T47D (cell line): ENCODE measurements at regions not wholly inside any gene's neighbourhood (a gene's known extent, or its start where the extent isn't known, plus 50 kb on each side); places are given as distances from the start of the nearest gene placed in this dataset.

Experiments
- DNase-seq, 2 experiments: peaks; one replicate each; pipeline versions ENCODE4 v3.0.0 to v3.0.0-alpha.2; 2011 to 2012; ENCODE audit warnings: low read depth in 1 of 2, low spot score in 1 of 2
- JUND ChIP-seq: IDR thresholded peaks from 2 replicates; pipeline ENCODE4 v1.6.1; 2012; ENCODE audit warnings: low read depth
- in situ Hi-C: cut with HindIII; loops from 2 replicates; pipeline ENCODE4 v1.10.0; 2016; ENCODE audit warnings: low sequenced_read_pairs, low pct_unique_long_range_greater_than_20kb

GRCh38 chr10:128380946-128381345 is 254.7 kb upstream of the MKI67 start:
- in situ Hi-C loops: no loop called here
- no peak for DNase-seq
- no peak for TF ChIP-seq JUND

GRCh38 chr10:128382225-128382624 is 256.0 kb upstream of the MKI67 start:
- in situ Hi-C loops: no loop called here
- no peak for TF ChIP-seq JUND
- no peak for DNase-seq

- DNase-seq: no peak
- in situ Hi-C loops: no loop called here
- TF ChIP-seq JUND: no peak
Observed at GRCh38 chr10:128384831-128385230, 258.6 kb upstream of the MKI67 start.

DNA sequence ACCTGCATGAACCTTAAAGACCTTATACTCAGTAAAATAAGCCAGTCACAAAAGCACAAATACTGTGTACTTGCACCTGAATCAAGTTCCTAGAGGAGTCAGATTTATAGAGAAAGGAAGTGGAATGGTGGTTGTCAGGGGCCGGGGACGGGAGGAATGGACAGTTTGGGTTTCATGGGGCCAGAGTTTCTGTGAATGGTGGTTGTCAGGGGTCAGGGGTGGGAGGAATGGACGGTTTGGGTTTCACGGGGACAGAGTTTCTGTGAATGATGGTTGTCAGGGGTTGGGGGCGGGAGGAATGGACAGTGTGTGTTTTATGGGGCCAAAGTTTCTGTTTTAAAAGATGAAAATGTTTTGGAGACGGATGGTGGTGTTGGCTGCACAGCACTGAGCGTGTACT is 260.0 kb upstream of the MKI67 start:
- TF ChIP-seq JUND: no peak
- DNase-seq: no peak
- in situ Hi-C loops: no loop called here

- in situ Hi-C loops: no loop called here
- no peak for DNase-seq
- TF ChIP-seq JUND: no peak
Observed at GRCh38 chr10:128386816-128387604, 260.8 kb upstream of the MKI67 start.

GRCh38 chr10:128390596-128390995 is 264.4 kb upstream of the MKI67 start:
- DNase-seq: no peak
- TF ChIP-seq JUND: no peak
- in situ Hi-C loops: no loop called here

GRCh38 chr10:128393546-128393945 is 267.3 kb upstream of the MKI67 start:
- no peak for TF ChIP-seq JUND
- DNase-seq: no peak
- in situ Hi-C loops: no loop called here

DNA sequence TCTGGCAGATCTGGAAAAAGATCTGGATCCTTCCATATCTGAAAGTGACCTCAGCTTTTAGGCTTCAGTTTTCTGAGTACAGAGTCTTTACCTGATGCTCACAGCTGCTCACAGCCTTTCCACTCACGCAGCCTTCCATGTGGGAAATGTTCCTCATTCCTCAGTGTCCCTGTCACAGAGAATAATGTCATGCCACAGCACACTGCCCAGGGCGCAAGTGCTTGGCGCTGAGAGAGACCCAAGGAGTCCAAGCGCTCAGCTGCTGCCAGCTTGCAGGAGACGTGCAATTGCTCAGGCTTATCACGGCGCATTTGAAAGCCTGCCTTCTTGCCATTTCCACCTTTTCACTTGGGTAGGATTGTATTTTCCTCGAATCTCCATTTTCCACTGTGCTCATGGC is 271.9 kb upstream of the MKI67 start:
- in situ Hi-C loops: no loop called here
- no peak for TF ChIP-seq JUND
- DNase-seq: no peak

GRCh38 chr10:128398999-128399398 is 272.8 kb upstream of the MKI67 start:
- no peak for TF ChIP-seq JUND
- in situ Hi-C loops: no loop called here
- DNase-seq: no peak

DNA sequence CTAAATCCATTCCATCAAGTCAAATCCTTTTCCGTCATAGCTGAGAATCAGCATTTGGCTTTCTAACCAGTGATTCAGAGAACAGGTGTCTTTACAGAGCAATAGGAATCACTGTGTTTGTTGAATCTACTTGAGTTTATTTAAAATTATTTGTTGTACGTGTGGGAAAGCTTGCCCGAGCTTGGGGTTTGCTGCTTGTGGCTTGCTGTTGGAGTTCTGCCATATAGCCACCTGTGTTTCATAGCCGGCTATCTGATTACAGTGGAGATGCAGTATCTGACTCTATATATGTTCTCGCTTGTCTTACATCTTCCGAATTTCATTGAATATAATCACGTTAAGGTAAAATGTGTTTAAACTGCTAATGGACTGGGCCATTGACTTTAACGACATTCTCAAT is 274.3 kb upstream of the MKI67 start:
- TF ChIP-seq JUND: no peak
- DNase-seq: no peak
- in situ Hi-C loops: no loop called here

GRCh38 chr10:128405450-128405849 is 279.2 kb upstream of the MKI67 start:
- no peak for TF ChIP-seq JUND
- DNase-seq: no peak
- in situ Hi-C loops: no loop called here

DNA sequence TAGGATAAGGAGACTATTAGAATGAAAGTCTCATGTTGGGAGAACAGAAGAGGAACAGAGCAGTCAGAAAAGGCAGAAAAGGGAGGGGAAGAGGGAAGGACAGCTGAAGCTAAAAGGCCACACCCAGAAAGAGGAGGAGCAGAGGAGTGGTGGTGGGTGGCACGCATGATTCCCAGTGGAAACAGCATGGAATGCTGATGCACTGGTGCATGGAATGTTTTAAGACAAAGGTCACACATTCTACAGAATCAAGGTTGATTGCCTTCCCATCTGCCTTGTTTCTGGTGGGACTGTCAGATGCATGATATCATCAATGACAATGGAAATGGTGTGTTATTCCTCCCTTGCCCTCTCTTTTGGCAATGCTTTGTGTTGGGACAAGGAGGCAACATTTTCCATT is 285.4 kb upstream of the MKI67 start:
- in situ Hi-C loops: no loop called here
- TF ChIP-seq JUND: no peak
- no peak for DNase-seq

GRCh38 chr10:128414568-128414967 is 288.3 kb upstream of the MKI67 start:
- DNase-seq: no peak
- TF ChIP-seq JUND: no peak
- in situ Hi-C loops: no loop called here

DNA sequence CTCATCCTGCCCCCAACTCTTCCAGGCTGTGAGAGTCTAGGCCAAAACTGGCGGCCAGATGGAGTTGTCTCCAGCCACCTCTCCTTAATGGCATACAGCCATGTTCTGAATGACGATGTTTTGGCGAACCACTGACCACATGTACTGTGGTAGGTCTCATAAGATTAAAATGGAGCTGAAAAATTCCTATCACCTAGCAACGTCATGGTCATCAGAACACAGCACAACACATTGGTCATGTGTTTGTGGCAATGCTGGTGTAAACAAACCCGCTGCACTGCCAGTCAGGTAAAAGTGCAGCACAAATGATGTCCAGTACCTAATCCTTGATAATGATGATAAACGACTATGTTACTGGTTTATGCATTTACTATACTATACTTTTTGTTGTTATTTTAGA is 290.0 kb upstream of the MKI67 start:
- in situ Hi-C loops: no loop called here
- no peak for TF ChIP-seq JUND
- DNase-seq: no peak
